NCI-H2196 treated with DMSO at 0.1 percent for 48 hours (cell line): ENCODE measurements at regions not wholly inside any gene's neighbourhood (a gene's known extent, or its start where the extent isn't known, plus 50 kb on each side); places are given as distances from the start of the nearest gene placed in this dataset.
A peak's percentile ranks its signal among the peaks of the same experiment; 100 is the strongest.
"Not testable (repeated sequence)": the region's sequence is repeated elsewhere in the genome, so short reads cannot be mapped to it uniquely, and the experiment has no call there.

ENCODE experiments used
- DNase-seq: peaks from one replicate; lab custom pipeline; 2025; ENCODE audit not compliant: unreplicated experiment; lab: John Stamatoyannopoulos, UW

DNA sequence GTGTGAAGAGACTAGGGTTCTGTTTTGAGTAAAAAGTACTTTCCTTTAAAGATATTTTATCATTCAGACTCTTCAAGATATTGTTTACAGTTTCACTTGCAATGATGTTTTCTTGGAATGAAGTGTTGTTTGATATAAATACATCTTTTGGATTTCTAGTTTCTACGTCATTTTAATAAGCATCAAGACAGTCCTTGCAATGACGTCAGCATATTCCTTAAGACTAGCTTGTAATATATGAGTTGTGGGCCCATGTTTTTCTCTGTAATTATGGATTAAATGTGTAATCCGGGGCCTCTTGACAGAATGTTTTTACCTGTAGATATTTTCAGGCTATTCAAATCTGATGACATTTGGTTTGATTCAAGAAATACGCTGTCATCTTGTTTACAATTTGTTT is 66.1 kb downstream of the RBMX2 start:
- no peak for DNase-seq

DNA sequence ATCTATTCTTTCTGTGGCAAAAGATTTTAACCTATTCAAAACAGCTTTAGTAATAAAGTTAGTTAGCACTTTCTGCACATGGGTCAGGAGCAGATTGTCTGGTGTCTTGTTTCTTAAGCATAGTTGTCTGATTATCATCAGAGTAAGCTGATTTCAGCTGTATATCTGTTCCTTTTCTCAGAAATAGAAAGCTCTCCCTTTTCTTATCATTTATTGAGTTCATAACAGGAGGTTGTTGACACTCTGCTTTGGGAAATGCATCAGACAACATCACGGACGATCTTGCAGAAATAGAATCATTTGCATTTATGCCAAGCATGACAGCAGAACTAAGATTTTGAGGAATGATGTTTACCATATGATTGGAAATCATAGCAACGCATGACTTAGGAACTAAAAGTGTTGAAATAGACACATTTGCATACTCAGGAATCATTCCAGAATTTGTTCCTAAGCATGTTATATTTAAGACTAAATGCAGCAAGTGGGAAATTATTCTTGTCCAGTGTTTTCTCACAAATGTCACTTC is 66.7 kb downstream of the RBMX2 start:
- no peak for DNase-seq

DNA sequence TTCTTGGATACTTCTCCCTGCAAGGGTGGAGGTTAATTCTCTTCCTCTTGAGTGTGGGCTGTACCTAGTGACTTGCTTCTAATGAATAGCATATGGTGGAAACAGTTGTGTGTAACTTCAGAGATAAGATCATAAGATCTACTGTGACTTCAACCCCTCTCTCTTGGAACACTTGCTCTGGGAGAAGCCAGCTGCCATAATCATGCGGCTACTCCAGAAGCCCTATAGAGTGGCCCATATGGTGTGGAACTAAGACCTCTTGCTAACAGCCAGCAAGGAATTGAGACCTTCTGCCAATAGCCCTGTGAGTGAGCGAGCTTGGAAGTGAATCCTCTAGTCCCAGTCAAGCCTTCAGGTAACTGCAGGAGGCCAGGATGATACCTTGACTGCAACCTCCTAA is 81.1 kb downstream of the RBMX2 start:
- no peak for DNase-seq

DNA sequence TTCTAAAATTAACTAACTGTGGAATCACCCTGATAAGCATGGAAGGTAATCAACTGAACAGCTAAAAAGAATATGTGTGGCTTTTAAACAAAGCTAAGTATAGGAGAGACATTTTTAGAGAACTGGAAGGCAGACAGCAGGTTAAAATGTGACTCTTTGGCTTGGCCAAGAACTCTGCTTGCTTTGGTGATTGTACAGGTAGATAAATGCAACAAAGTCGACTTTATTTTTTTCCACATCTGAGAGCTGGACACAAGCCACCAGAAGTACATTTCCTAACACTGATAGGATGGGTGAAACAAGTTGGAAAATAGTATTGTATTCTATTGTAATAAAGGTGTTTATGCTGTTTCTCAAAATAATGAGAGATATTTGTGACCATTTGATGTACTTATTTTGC is 84.1 kb downstream of the RBMX2 start:
- DNase-seq = no peak

DNA sequence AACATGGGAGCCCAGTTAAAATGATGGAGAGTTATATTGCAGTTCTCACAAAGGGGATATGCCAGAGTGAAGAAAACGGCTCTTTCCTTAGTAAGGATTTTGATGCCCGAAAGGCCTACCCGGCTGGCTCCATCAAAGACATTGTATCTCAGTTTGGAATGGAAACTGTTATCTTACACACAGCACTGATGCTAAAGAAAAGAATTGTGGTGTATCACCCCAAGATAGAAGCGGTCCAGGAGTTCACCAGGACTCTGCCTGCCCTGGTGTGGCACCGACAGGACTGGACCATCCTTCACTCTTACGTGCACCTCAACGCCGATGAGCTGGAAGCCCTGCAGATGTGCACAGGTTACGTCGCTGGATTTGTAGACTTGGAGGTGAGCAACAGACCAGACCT is 93.7 kb downstream of the RBMX2 start:
- not testable (repeated sequence) for DNase-seq

DNA sequence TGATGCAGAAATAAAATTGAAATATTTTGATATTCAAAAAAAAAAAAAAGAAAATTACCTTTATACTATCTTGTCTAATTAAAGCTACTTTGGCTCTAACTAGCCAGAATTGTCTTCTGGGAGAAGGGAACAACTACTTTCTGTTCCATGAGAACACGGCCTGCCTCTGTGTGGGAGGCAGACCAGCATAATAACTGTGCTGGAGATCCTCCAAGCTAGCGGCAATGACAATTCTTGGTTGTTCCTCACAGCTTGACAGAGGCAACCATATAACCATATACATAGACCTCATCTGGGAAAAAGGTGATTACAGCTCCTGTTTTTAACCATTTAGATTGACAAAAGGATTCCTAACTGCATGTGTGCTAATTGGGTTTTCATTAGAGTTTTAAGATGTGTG is 95.7 kb downstream of the RBMX2 start:
- no peak for DNase-seq

DNA sequence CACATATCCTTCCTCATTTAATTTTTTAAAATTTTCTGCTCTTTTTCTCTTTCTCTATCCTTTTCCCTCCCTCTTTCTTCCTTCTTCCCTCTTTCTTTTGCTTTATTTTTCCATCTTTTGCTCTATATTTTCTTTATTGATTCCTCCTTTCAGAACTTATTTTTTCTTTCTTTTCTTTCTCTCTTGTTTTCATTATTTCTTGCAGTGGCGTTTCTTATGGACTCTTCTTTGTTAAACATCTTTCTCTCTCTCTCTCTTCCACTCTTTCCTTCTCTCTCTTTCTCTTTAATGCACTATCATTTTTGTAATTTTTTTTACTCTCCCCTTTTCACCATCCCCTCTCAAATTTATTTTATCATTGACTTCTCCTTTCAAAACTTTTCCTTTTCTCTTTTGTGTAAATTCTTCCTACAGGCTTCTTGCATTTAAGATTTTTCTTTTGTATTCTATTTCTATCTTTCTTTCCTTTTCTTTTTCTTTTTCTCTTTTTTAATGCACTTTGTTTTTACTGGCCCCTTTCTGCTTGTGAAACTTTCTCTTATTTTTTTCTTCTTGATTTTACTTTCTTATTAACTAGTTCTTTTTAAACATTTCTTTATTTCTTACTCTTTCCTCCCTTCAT is 97.0 kb downstream of the RBMX2 start:
- no peak for DNase-seq

DNA sequence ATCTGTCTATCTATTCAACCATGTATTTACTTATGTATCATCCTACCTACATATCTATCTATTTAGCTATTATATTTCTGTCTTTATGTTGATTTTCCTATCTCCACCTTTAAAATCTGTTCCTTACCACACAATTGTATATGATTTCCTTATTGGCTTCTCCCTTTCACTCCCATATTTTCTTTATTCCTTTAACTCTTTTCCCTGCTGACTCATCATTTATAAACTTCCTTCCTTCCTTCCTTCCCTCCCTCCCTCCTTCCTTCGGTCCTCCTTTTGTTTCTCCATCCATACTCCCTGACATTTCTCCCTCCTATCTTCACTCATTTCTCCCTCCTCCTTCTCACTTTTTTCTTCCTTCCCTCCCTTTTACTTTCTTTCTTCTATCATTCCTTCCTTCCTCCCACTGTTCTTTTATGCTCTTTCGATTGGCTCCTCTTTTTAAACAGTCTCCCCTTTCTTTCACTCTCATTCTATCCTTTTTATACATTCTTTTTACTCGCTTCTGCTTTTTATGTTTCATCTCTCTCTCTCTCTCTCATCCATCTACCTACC is 100.3 kb downstream of the RBMX2 start:
- DNase-seq = no peak

DNA sequence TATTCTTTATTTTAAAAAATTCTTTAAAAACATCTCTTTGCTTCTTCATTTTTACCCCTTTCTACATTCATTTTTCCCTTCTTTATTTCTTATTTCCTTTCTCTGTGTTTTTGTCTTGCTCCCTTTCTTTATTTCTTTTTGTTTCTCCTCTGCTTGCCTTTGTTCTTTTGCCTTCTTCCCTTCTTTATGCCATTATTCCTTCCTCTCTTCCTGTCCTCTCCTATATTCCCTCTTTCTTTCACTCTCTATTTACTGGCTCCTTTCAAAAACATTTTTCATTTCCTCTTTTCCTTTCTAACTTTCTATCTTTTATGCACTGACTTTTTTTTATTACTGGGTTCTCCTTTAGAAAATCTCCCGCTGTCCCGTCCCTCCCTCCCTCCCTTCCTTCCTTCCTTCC is 102.2 kb downstream of the RBMX2 start:
- DNase-seq = no peak

DNA sequence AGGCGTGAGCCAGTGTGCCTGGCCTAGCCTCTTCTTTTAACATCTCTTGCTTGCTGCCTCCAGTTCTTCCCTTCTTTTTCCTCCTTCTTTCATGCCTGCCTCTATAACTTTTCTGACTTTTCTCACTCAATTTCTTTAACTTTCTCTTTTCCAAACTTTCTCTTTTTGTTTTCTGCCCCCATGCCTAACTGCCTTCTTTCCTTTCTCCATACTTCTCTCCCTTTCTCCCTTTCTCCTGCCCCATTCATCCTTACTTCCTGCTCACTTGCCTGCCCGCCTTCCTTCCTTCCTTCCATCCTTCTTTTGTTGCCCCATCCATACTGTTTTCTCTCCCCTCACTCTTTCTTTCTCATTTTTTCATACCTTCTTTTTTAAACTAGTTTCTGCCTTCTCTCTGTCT is 105.2 kb downstream of the RBMX2 start:
- no peak for DNase-seq

DNA sequence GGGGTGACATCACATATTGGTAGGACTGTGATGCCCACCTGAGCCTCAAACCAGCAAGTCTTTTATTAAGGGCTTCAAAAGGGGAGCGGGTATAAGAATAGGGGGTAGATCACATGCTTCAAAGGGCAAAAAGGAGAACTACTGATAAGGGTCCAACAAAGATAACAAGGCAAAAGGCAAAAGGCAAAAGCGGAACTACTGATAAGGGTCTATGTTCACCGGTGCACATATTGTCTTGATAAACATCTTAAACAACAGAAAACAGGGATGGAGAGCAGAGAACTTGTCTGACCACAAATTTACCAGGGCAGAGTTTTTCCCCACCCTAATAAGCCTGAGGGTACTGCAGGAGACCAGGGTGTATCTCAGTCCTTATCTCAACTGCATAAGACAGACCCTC is 110.7 kb downstream of the RBMX2 start:
- not testable (repeated sequence) for DNase-seq

DNA sequence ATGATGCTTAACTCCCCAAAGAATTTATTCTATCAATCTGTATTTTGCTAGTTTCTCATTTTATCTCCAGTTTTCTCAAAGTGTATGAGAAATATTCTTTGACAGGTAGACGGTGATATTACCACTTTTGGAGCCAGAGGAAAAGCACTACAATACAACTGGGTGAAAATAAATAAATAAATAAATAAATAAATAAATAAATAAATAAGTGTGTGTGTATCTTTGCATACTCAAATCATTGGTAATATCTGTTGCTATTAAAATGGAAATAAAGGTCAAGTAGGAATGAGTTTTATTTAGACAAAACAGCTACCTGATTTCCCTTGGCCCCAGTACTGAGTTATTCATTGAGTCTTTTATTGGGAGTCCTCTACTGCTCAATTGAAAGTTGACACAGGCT is 114.3 kb downstream of the RBMX2 start:
- no peak for DNase-seq

DNA sequence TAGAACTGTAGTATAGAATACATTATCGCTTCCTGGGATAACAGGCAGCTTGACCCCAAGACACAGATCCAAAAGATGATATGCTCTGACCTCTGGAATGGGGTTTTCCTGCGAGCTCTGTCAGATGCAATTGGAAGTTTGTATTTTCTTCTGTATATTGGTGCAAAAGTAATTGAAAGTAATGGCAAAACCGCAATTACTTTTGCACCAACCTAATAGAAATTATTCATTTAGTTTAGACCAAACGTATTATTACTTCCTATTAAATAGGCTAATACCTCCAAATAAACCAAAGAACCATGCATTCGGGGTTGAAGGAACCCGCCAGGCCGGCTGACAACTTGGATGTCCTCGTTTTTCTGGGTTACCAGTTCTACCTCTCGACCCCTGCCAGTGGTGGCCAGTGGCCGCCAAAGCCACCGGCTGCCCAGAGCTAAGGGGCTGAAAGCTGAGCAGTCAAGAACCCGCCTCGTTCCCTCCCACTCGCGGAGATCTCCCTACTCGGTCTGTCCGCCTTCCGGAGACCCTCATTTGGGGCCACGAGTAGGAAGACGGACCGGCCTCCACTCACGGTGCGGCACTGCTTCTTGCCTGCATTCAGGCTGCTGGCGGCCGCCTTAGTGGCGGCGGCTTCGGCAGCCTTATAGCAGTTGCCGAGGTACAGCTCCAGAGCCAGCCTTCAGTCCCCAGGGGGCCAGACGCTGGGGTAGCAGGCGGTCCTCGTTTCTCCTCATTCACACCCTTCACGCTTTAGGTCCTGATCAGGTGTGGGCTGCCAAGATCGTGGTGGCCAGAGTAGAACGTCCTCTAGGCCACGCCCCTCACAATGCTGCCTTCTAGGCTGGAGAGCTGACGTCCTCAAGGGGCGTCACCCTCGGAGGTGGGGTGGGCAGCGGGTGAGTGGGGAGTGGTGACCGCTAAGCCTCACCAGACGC is 121.9 kb downstream of the RBMX2 start:
- DNase-seq = peak; percentile 29

DNA sequence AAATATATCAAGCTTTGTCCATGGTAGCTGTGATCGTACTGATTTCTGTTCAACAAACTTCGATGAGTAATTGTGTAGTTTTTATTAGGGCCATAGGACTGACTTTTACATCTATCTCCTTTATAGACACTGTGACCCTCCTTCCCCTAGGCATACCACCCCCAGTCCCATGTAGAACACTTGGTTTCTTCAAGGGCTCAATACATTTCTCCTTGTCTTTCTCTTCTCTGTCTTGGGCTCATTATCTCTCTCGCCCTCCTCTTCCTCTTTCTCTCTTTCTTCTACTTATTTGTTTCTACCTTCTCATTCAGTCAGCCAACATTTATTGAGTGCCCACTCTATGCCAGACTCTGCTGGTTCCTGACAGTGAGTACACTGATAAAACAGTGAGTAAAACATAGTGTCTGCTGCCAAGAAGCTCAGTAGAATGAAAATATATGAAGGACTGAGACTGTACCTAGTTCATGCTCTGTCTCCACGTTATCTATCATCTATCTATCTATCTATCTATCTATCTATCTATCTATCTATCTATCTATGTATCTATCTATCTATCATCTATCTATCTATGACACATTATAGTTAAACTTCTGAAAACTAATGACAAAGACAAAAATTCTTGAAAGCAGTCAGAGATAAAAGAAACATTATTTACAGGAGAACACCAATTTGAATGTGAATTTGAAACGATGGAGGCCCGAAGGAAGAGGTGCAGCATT is 122.8 kb downstream of the RBMX2 start:
- no peak for DNase-seq

DNA sequence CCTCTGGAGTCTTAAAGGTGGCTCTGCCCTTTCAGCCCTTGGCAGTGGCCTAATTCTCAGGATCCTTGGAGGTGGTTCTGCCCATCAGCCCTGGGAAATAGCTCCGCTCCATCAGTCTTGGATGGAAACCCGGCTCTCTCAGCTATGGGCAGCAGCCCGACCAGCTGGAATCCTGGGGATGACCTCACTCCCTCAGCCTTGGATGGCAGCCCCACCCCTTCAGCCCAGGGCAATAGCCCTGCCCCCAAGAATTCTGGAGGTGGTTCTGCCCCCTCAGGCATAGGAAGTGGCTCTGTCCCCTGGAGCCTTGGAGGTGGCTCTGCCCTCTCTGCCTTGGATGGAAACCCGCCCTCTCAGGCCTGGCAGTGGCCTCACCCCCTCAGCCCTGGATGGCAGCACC is 127.7 kb downstream of the RBMX2 start:
- DNase-seq = no peak

DNA sequence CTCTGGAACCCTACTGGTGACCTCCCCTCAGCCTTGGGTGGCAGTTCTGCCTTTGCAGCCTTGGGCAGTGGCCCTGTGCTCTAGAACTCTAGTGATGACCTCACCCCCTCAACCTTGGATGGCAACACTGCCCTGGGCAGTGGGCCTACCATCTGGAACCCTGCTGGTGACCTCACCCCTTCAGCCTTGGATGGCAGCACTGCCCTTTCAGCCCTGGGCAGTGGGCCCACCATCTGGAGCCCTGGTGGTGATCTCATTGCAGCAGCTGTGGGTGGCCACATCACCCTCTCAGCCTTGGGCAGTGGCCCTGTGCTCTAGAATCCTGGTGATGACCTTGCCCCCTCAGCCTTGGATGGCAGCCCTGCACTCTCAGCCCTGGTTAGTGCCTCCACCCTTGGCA is 129.3 kb downstream of the RBMX2 start:
- DNase-seq = no peak

DNA sequence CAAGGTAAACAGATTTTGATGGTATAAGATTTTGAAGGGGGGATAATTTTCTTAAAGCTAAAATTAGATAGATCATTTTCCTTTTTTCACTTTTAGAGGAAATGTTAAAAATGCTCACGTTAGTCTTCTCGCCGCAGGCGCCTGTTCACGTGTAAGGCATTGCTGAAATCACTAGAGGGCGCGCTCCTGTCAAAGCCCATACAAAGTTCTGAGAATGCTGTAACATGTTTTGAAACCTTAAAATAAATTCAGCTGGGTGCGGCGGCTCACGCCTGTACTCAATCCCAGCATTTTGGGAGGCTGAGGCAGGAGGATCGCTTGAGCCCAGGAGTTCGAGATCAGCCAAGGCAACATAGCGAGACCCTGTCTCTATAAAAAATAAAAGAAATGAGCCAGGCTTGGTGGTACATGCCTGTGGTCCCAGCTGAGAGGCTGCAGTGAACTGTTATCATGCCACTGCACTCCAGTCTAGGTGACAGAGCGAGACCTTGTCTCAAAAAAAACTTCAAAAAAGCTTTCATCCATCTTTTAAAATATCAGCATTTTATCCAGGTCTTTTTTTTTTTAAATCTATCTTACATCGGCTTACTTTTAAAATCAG is 138.0 kb downstream of the RBMX2 start:
- peak; percentile 0 for DNase-seq

DNA sequence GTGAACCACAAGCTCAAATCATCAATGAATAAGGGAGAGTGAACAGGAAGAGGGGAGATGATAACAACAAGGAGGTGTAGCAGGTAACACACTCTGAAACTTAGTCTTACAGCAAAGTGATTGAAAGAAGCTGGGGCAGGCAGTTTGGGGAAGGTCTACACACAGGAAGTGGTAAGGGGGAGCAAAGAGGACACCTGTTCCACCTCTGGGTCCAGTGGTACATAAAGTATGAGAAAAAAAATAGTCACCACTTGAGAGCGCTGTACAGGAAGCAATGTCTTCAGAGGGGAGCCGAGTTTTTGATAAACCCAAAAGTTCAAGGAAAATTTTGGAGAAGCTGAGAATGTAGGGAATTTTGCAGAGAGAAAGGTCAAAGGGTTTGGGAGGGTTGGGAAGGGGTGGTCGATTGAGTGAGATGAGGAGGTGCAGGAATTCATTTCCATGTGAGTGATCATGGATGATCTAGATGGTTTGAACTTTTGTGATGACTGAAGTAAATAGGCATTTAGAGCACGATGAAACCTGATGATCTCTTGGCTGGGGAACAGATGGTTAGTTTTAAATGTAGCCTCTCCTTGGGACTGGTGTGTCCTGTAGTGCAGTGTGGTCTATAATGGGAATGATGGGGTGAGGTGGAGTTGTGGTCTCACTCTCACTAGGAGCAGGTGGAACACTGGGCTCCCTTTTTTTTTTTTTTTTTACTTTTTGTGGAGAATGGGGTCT is 142.0 kb downstream of the RBMX2 start:
- no peak for DNase-seq

DNA sequence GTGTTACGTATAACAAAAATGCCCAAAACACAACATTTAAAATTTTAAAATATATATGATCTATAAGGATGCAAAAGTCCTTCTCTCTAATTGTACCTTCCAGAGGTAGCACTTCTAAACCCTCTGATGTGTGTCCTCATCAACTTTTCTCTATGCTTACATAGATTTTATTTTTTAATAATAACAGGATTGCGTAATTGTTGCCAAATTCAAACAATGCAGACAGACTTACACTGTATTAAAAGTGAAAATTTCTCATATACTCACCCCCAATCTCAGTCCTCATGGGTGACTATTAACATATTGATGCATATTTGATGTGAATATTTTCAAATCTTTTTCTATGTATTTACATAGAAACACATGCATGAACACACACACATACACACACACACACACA is 144.0 kb downstream of the RBMX2 start:
- no peak for DNase-seq

DNA sequence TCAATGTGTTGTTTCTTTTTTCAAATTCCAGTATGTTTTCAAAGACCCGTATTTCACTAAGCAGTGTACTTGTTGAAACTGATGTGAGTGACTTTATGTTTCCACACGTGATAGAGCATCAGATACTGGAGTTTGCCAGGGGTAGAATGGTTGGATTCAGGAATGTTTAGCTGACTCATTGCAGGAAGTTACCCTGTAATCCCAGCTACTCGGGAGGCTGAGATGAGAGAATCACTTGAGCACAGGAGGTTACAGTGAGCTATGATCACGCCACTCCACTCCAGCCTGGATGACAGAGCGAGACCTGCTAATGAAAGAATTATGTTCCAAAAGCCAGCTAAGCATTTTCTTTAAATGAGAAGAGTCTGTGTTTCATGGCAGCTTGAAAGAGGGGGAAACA is 147.6 kb downstream of the RBMX2 start:
- not testable (repeated sequence) for DNase-seq
